HT-29 (cell line): ENCODE measurements at regions not wholly inside any gene's neighbourhood (a gene's known extent, or its start where the extent isn't known, plus 50 kb on each side); places are given as distances from the start of the nearest gene placed in this dataset.

Source experiments
- DNase-seq: peaks from one replicate; pipeline ENCODE4 v3.0.0-alpha.2; 2015; ENCODE audit warnings: low spot score

DNA sequence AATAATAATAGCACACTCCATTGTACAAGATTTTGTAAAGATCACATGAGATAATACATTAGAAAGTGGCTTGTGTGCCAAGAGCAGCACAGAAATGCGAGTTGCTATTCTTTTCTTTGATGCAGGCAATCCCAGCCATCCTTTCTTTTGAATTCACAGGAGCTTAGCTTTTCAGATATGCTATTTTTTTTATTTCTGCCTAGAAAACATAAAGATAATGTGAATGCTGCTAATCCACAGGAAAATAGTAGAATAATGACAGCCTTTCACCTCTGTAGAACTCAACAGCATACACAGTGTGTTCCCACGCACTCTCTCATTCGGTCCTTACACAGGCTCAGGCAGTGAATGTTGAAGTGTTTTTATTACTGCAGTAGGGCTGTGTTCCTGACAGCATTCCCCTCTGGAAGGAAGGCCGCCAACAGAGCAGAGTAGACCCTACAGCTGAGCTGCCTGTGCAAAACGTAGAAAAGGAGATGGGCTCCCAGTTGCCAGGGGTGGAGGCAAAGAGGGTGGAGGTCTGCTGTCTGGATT is 138.8 kb upstream of the TAPT1 start:
- no peak for DNase-seq

DNA sequence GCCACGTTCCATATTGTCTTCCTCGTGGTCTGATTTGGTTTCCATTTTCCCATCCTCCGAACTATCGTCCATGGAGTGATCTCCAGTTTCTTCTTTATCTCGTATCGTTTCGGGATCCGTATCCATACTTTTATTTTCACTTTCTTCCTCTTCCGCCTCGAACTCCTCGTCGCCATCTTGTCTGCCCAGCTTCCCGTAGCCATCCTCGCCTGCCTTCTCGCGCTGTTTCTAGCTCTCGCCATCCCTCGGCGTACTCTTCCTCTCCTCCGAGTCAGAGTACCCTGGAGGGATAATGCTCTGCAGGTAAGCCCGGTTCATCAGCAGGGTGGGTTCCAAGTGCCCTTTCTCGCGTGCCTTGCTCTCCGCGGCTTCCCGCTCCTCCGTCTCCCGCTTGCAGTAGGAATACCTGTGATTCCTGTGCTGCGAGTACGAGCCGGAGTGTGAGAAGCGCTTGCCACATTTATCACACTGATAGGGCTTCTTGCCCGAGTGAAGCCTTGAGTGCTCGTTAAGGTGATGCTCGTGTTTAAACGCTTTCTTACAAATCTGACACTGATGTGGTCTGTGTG is 134.5 kb upstream of the TAPT1 start:
- DNase-seq = no peak

DNA sequence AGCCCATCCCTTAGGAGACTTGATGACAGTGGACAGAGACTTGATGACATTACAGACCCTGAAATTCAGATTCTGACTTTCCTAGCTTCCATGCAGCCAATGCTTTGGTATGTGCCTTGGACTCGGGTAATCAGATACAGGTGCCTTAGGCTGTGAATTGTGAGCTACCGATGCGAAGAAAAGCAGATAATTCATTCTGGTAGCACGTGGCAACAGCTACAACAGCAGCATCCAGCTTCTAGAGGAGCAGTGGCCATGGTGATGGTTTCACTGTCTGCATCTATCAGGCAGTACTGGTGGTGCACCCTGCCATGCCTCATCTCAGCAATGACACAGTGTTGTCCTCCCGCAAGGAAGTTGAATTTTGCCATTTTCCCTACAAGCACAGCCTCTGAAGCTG is 126.9 kb upstream of the TAPT1 start:
- DNase-seq = no peak

DNA sequence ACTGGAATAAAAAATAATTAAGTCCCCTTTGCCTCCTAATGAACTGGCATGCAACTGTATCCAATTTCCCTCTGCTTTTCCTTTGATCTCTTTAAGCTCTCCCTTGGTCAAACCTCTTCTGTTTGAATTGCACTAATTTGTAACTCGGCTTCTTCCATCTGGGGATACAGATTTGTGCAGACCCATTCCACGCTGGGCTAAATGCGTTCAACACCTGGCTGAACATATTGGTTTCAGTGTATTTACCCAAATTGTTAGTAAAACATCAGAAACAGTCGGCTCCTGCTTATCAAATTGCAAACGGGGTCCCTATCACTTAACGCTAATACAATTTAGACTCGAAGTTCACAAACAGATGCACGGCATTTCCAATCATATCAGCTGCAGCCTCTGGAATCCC is 124.9 kb upstream of the TAPT1 start:
- no peak for DNase-seq

DNA sequence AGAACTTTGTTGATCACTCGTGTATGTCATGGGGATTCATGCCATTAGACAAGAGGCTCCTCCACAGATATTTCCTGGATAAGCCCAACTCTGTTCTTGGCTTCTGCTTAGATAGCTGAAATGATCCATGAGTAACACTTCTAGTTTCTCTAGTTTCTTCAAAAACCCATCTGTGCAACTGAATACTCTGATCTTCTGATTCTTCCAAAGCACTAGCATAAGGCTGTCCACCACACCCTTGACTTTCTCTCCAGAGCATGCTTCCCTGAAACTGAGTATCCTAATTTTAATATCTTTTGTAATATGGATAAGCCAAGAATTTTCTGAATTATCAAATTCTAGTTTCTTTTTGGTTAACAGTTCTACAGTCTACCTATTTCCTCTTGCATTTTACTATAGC is 118.6 kb upstream of the TAPT1 start:
- DNase-seq = no peak

DNA sequence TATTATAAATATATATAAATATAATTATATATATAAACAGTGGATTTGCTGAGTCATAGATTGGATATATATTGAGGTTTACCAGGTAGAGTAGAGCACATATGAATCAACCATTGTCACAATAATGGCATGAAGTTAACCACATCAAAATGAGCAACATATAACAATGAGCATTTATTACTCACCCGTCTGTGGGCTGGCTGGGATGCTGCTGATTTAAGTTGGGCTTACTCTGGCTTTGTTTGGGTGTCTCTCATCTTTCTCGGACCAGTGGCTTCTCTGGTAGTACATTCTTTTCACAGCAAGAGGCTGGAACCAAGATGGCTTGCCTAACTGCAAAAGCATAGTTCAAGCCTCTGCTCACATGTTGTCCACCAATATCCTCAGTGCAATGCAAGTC is 111.7 kb upstream of the TAPT1 start:
- no peak for DNase-seq

DNA sequence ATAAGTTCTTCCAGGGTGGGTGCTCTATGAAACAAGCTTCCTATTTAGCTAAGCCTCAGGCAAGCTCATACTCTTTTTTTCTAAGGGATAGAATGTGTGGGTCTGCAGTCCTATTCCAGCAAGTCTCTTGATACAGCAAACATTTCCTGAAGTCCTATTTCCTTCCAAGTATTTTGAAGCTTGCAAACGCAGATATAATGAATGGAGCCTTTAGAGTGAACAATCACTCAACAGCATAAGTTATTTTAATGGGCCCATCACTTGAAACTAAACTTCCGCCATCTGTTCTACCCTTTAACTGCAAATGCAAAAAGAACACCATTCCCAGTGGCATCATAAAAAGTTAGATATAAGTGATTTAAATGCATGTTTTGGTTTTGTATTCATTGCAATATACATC is 108.3 kb upstream of the TAPT1 start:
- no peak for DNase-seq

DNA sequence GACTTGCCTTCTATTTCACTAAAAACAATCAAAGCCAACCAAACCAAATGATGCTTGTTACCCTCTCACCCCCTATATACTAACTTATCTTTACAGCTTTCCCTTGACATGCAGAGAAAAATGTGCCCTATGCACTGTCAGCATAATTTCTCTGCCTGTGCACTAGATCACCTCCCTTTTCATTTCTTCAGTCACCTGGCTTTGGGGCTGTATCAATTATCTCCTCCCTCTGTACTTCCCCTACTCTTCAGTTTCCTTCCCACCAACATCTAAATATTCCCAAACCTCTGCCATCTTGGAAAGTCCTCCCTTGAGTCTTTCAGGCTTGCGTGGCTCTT is 103.5 kb upstream of the TAPT1 start:
- no peak for DNase-seq

DNA sequence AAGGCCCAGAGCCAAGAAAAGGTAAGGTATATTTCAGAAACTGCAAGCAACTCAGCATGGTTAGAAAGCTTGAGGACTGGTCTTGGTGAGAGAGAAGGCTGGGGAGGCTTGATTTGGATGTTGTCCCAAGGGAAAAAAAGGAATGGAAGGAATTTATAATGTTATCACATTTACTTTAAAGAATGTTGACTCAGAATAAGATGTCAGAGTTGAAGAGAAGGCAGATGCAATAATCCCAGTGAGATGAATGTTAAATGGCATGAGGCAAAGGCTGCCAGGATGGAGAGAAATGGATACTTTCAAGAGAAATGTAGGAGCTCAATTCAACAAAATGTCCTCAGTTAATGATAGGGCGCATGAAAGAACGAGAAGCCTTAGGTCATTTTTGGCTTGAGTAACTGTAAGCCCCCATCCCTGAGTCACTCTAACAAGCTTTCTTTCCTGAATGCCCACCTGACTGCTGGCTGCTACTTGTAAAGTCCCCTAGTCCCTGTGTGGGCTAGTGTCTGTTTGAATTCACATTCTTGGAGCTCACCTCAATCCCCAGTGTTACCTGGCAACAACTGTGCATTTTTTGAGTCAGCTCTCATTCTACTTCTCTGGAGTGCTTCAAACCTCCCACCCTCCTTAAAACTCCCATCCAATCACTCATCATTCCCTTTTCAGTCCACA is 103.0 kb upstream of the TAPT1 start:
- no peak for DNase-seq

DNA sequence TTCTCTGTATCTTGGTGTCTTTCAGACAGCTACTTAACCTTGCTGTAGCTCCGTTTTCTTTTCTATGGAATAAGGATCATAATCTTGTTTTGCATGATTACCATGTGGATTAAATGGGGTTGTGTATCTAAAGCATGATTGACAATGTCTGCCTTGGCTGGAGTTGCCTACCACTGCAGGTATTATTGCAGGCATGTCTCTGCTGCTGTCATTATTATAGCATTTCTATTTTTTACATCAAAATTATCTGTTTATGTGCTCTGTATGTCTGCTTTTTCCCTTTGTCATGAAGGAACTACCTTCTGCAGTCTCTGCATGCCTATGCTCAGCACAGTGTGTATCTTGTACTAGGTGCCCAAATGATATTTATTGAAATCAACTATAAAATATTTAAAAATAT is 95.9 kb upstream of the TAPT1 start:
- DNase-seq = no peak

DNA sequence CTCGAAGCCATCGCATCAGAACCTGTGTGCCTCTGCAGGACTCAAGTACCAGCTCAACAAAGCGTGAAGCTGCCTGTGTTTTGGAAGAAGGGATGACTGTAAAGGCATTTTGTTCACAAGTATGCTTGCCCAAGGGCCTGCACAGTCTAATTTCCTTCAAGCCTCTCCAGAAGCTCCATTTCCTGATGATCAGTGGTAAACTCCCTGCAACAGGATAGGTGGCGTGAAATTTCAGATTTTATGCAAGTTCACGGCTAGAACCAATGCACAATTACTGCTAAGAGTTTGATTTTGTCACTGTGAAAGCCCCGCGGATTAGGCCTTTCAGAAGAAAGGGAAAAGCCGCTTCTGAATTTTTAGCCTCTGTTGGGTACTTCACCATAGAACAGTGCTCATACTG is 89.2 kb upstream of the TAPT1 start:
- no peak for DNase-seq

DNA sequence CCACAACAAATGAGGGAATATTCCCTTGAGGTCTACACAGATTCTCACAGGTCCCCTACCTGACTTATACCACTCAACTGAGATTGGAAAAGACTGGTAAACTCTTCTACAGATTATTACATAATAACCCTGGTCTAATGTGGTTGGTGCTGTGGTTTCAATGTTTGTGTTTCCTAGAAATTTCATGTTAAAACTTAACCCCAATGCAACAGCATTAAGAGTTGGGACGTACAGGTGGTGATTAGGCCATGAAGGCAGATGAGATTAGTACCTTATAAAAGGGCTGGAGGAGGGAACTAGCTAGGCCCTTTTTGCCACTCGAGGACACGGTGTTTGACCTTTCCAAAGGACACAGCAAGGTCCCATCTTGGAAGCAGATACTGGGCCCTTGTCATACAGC is 84.3 kb upstream of the TAPT1 start:
- no peak for DNase-seq

DNA sequence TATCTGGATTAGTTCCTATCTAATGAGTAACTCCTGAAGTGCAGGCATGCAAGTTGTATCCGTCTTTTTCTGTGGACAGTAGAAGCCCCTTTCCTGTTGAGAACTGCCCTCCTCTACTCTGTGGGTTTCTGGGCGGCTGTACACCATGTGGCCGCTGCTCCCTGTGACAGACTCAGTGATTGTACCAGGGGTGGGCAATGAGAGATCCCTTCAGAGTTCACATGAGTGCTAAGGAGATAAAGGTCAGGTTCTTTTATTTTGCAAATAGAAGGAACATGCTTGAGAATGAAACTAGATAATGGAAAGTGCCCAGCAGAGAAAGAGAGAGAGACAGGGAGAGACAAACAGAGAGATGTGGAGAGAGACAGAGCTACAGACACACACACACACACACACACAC is 76.4 kb upstream of the TAPT1 start:
- no peak for DNase-seq

DNA sequence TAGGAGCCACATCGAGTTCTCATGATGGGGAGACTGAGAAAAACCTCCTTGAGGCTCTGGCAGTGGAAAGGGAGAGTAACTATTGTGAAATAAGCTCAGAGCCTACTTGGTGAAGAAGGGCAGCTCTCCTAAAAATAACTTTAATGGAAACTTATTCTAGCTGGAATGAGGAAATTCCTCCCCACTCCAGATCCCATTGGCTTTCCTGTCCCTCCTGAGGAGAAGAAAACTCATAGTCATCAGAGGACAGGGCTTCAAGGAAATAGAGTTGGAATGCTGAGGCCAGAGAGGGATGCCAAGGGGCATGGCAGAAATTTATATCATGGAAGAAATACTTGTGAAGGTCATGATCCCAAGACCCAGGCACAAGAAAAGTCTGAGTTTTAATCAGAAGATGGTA is 70.7 kb upstream of the TAPT1 start:
- no peak for DNase-seq

DNA sequence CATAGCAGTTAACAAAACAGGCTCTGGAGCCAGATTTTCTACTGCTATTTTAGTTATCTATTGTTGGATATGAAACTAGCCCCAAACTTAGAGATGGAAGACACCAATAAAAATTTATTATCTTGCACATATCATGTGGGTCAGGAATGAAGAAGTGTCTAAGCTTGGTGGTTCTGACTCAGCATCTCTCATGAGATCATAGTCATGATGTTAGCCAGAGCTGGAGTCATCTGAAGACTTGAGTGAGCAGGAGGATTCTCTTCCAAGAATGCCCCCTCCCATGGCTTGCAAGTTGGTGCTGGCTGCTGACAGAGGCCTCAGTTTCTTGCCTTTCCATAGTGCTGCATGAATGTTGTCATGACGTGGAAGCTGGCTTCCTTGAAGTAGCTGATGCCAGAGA is 68.2 kb upstream of the TAPT1 start:
- no peak for DNase-seq

DNA sequence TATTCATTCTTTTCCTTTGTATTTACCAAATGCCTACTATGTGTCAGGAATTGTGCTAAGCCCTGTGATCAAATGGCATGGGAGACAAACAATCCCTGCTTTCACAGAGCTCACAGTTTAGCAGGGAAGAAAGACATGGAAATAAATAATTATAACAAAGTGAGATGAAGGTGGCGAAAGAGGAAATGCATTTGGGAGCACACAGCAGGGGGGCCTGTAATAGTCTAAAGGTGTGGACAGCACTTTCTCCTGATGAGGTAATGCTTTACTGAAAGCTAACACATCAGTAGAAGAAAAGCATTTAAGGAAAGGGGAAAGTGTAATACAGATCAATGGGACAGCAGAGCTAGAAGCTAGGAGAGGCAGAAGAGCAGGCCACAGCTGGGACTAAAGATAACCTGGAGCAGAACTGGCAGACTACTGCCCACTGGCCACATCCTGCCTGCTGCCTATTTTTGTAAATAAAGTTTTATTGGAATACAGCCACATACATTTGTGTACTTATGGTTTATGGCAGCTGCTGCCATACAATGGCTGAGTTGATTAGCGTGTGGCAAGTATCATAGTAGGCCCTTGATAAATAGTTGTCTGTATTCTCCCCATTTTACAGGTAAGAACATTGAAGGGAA is 67.1 kb upstream of the TAPT1 start:
- no peak for DNase-seq

DNA sequence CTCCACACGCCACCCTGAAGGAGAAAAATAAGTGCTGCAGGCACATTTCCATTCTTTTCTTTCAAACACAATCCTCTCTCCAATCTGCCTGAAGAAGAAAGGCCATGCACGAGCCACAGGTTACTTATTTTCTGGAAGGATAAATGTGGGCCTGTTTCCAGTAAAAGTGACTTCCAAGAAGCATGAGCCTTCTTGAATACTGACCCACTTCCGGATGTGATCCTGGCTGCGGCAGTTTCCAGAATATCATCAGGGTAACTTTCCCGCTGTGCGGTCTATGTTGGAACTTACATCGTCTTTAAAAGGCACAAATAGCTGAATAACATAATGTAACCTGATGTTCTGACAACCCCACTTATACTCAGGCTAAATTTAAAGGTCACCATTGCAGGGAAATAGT is 66.3 kb upstream of the TAPT1 start:
- DNase-seq = no peak

DNA sequence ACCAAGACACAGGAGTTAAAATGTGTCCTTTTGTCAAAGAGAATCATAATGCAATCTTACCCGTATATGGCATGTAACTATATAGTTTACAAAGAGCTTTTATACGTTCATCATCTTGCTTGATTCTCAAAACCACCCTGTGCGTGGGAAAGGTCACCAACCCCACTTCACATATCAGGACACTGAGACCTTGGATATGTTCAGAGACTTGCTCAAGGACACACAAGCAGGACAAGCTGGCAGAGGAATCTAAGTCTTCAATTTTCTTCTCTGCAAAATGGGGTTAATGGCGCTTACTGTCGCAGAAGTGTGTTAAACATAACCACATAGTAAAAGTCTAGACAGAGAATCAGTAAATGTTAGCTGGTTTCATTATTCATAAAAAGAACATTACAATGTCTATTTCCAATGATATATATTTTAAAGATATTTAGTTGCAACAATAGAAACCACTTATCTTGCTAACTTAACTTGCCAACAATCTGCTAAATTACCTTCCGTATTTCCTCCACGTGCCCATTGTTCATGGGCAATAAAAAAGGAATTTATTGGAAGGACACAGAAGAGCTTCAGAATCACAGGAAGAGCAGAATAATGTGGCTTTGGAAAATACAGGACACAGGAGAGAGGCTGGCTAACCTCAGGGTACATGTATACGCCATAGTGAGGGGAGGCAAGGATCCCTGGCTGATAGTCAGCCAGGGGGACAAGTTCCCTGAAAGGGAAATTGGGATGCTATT is 64.6 kb upstream of the TAPT1 start:
- no peak for DNase-seq

DNA sequence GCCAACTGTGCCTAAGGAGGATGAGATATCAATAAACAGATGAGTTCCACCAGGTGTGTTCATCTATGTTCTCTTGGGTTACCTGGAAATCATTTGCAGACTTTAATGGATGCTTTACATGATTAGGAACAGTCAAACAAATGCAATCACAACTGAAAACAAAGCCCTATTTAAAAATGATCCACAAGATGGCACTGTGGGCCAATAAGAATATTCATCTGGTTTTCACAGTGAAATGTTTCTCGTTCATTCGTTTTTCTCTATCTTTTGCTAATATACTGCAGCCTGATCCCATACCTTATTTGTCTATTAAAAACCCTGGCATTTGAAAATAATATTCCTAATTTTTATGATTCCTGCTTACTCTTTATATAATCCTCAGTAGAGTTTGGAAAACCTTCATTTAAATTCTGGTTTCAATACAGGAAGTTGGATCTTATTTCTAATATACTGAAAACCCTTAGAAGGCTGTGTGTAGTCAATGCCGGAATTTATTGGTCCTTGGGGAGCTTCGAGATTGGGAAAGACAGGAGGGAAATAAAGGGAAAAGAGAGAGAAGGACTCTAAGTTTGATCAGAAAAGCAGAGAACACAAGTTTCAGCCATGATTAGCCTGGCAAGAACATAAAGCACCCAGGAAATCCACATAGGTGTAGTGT is 63.8 kb upstream of the TAPT1 start:
- DNase-seq = peak; percentile 66

DNA sequence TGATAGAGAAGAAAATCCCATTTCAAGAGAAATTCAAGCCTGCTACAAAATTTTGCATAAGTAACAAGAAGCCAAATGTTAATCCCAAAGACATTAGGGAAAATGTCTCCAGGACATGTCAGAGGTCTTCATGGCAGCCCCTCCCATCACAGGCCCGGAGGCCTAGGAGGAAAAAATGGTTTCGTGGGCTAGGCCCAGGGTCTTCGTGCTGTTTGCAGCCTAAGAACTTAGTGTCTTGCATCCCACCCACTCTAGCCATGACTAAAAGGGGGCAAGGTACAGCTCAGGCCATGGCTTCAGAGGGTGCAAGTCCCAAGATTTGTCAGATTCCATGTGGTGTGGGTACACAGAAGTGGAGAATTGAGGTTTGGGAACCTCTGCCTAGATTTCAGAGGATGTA is 57.8 kb upstream of the TAPT1 start:
- DNase-seq = no peak

DNA sequence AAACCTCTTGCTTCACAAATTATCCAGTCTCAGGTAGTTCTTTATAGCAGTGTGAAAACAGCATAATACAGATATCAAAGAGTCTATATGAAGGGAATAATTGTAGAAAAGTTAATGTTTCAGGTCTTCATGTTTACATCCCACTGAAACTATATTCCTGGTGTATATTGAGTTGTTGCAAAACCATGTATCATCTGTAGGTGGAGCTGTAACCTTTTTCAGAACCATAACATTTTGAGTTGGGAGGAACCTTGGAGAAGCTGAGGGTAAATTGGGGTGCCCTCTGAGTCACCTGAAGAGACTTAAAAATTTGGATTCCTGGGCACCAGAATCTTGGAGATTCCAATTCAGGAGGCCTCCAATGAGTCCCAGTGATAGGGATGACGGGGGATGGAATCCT is 51.9 kb upstream of the TAPT1 start:
- DNase-seq = no peak
